ENCODE measurements at regions not wholly inside any gene's neighbourhood (a gene's known extent, or its start where the extent isn't known, plus 50 kb on each side); places are given as distances from the start of the nearest gene placed in this dataset.
"Not testable (repeated sequence)": the region's sequence is repeated elsewhere in the genome, so short reads cannot be mapped to it uniquely, and the experiment has no call there.

DNA sequence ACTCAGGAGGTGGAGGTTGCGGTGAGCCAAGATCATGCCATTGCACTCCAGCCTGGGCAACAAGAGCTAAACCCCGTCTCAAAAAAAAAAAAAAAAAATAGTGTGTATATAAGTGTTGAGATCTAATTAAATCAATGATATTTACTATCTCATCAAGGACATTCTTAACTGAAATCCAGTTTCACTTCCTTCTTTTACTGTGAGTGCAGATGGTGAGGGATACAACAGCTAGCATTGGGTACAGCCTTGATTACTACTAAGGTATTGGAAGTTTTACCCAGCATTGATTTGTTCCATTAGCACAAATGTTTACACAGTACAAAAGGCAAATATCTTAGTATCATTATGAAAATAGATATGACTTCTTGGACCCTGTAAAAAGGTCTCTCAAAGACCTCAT lies 546.6 kb downstream of the KCTD12 start:
- peak; percentile 5 for DNase-seq (ENCODE audit: low spot score)

DNA sequence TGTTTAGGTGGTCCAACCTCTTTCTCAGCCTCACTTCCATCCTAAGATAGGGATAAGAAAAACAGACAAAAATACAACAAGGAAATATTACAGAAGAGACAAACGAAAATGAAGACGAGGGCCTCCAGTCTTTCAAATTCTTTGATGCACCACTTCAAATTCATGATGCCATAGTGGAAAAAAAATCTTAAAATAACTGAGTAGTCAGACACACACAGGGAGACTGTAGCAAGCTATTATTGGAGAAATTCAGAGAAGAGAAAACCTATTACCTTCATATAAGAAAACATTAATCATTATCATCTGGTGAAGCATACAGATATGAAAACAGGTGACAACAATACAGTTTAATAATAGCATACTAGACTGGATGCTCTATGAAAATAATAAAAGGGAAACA lies 548.2 kb downstream of the KCTD12 start:
- no peak for DNase-seq (ENCODE audit: low spot score)

DNA sequence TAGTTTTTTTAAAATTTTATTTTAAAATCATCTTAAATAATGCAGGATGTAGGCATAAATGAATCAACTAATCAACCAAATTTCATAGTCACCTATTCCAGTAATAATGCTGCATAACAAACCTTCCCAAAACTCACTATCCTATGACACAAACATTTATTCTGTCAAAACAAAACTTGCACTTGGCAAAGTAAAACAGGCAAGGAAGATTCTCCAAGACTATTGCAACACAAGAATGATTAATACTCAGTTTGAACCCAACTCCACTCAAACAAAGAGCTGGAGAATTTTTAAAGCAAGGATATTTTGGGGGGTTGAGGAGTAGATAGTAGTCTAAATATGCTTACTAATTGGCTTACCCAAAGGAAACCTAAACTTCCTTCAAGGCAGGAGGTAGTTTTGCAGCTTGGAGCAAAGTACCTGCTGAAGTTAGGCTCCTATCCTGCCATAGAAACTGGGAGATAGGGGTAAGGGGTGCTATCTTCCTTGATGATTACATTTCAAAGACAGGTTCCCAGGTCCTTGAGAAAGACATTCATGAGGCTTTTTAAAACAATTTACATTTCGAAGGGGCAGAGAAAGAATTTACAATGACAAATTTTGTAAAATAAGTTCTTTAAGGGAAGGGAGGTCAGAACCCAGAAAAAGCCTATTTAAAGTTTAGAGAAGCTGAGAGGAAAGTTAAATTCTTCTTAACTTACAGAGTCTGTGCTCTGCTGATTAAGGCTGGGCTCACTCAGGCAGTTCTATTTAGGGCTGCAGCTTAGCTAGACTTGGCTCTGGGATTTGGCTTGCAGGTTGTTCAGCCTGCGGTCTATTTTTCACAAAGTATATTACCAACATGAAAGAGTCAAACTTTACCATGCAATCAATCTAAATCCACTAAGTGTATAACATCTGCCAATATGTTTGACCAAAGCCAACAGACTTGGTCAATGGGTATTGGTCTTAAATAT lies 549.0 kb downstream of the KCTD12 start:
- no peak for DNase-seq (ENCODE audit: low spot score)

DNA sequence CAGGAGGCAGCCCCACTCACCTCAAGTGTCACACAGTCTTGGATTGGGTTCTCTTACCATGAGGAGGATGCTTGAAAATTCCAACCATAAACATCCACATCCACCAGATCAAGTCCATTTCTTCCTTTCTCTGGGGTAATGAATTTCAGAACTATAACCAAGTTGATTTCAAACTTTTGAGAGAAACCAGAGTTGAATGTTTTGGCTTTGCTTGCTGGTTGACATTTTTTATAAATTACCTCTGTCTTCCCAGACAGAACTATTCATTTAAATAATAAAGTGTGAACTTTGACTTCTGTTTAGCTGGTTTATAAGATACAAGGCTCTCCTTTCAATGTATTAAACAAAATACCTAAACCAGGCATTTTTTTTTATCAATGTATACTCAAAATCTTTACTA lies 550.7 kb downstream of the KCTD12 start:
- no peak for DNase-seq (ENCODE audit: low spot score)

DNA sequence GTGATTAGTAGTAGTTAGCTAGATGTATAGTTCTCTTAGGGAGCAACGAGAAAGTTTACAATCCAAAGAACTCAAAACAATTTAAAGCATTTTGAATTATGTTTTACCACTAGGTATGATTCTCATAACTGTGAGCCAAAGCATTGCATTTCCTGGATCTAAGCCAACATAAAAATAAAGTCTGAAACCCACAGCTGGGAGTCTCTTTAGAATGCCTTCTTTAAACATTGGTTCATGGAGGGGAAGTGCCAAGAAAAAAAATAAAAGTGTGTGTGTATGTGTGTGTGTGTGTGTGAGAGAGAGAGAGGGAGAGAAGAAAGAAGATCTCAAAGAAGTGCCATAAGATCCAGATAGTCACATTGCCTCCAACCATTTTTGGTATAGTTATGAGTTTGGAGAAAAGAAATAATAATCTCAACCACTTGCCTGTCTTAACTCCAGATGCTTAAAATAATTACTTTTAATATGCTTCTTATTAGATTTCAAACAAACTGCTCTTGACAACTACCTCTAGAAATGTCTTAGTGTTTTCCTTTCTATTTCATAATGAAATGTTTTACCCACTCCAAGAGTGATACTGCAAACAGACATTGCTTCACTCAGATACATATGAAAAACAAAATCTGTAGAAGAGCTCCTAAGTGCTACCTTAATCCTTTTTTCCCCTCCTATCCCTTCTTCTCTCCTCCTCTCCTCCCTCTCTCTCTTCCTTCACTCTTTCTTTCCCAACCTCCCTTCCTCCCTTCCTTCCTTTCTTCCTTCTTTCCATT lies 554.1 kb downstream of the KCTD12 start:
- no peak for DNase-seq (ENCODE audit: low spot score)

DNA sequence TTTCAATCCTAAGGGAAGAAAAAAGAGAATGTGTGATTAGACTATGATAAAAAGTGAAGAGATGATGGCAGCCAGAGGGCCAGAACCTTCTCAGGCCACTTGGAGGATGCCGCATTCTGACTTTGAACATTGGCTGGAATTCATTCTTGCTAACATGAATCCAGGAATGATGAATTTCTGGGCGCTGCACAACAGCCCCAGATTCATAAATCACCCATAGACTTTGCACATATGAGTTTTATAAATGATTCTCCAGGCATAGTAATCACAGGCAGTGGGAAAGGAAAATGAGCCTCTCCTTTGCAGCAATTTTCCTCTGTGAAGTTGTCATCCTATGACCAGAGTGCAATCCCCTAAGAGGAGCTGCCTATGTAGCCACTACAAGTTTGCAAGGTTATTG lies 555.4 kb downstream of the KCTD12 start:
- DNase-seq (ENCODE audit: low spot score), result no peak

DNA sequence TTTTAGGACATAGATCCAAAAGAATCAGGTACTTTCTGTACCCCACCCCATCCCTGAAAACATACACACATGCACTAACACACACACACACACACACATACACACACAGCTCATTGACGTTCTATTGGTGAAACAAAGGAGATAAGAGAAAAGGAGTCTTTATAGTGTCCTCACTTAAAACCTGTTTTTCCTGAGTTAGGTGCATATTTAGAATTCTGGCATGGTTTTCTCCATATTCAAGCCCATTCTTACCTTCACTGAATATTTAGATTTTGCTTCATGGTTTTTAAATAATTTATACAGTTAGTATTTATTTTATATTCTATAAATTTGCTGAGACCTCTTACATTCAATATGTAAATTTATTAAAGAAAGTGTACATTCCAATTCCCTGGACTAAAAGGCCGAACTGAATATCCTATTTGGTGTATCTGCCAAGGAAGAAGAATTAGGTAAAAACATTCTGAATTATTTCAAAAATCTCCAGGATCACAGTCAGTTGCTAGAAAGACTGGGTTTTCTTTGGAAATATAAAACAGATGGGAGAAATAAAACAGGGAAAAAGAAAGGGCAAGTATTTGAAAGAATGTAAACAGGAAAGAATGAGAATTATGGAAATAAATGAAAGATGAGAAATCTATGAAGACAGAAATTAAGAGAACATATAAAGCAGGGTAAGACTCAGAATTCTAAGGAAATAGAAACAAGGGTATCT lies 556.2 kb downstream of the KCTD12 start:
- DNase-seq (ENCODE audit: low spot score), result no peak

DNA sequence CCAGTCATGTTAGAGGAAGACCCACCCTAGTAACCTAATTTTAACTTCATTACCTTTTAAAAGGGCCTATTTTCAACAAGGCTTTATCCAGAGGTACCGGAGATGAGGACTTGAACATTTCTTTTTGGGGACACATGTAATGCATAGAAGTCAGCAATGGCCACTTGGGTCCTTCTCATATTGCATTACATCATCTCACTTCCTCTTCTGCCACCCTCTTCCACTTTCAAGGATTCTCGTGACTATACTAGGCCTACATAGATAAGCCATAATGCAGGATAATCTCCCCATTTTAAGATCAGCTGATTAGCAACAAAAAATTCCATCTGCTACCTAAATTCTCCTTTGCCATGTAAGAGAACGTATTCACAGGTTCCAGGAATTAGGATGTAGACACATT lies 557.2 kb downstream of the KCTD12 start:
- no peak for DNase-seq (ENCODE audit: low spot score)

DNA sequence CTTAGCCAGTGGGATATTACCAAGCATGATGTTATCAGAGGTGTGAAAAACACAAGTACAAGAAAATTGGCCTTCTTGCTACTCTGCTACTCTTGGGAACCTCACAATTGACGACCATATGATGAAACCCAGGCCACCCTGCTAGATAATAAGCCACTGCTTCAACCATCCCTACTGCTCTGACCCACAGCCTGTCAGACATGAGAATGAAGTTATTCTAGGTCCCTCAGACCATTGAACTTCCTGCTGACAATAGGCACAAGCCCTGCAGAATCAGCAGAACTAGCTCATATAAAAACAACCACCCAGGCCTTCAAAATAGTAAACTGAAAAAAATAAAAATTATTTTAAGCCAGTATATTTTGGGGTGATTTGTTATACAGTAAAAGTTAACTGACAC lies 559.9 kb downstream of the KCTD12 start:
- no peak for DNase-seq (ENCODE audit: low spot score)

DNA sequence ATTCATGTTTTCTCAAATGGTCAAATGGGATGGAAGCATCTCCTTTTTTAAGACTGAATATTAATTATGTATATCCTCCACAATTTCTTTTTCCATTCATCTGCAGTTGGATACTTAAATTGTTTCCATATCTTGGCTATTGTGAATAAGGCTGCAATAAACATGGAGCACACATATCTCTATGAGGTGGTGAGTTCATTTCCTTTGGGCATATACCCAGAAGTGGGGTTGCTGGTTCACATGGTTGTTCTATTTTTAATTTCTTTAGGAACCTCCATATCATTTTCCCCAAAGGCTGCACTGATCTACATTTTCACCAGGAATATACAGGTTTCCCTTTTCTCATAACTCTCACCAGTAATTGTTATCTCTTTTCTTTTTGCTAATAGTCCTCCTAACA lies 566.3 kb downstream of the KCTD12 start:
- DNase-seq (ENCODE audit: low spot score), result no peak

DNA sequence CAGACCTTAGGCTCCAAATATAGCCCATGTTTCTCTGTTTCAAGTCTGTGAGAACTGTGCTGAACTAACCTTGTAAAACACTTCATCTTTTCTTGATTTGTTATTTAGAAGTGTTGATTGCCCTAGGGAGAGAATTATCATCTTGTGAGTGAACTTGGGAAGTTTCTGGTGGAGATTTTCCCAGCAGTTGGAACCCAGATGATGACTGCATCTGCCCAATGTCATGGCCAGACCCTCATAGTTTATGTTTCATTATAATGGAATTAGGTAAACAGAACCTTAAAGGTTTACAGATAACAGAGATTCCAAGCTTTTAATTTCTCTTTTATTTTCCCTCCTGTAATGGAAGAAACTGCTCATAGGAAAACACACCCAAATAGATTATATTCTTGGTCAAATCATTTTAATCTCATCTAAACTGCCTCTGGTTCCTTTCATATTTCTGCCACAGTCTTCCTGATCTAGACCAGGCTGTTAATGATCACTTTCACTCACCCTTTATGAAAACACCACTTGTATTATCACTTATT lies 569.1 kb downstream of the KCTD12 start:
- DNase-seq (ENCODE audit: low spot score), result no peak

DNA sequence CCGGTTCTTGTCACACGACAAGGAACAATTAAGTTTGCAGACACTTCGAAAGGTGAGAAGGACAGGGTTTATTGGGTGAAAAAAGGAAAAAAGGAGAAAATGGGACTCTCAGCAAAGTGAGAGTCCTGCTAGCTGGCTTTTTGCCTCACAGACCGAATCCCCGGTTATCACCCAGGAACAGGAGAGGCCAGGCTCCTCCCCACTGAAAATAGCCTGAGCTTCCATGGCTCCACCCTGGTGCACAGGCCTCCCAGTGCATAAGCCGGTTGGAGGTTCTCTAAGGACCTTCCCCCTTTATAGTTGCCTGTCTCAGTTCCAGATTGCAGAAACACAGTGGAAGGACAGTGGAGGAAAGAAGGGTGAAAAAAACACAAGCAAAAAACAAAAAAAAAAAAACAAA lies 571.7 kb downstream of the KCTD12 start:
- DNase-seq (ENCODE audit: low spot score), result no peak

DNA sequence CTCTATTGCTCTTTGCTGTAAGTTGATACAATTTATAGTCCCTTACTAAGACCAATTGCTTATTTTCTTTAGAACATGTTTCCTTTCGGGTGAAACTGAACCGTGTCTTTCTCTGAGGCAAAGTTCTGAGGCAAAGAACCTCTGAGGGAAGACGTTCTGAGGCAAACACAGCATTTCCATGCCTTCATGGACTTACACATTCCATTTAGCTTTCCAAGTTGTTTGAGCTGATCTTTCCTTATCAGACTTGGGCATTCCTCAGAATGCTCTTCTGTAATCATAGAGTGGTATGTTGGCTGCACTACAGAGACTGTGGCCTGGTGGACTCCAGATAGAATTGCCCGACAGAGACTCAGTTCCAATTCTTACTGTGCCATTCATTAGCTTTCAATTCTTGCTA lies 579.1 kb downstream of the KCTD12 start:
- no peak for DNase-seq (ENCODE audit: low spot score)

DNA sequence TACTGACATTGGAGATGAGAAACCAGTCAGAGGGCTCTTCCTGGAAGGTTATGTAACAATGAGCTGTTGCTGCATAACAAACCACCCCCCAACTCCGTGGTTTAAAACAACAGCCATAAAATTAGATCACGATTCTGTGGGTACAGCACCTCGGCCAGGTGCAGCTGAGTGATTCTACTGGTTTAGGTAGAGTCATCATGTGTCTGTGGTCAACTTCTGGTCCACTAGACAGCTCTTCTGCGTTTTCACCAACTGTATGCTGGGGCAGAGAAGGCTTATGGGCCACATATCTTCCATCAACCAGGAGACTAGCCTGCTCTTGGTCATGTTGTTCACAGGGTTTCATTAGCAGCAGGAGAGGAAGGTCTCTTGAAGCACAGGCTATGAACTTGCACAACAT lies 585.5 kb downstream of the KCTD12 start:
- no peak for DNase-seq (ENCODE audit: low spot score)

DNA sequence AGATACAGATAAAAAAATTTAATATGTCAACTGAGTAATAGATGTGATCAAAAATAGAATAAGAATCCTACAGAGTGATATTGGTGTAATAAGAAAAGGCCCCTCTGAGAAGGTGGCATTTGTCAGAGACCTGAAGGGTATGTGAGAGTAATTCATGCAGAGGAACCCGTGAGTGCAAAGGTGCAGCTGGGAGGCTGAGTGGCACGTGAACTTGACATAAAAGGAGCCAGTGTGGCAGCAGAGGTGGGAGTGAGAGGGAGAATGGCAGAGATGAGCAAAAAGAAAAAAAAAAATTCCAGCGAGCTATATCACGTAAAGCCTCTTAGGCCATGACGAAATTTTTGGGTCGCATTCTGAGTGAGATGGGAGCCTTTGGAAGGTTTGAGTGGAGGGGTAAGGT lies 588.9 kb downstream of the KCTD12 start:
- DNase-seq (ENCODE audit: low spot score), result no peak

DNA sequence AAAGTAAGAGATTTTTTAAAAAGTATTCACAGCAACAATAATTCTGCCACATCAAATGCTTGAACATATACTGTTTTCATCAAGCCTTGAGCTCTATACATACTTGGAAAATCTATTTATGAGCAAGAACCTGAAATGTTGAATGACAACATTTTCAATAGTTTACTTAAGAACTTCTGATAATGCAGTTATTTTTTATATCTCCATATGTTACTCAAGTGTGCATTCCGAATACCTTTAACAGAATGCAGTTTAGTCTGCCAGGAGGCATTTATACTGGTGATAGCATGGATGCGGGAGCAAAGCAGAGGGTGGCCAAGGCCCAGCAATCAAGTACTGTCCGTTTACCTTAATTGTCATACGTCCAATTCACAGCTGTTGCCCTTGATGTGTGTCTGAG lies 589.5 kb downstream of the KCTD12 start:
- no peak for DNase-seq (ENCODE audit: low spot score)

DNA sequence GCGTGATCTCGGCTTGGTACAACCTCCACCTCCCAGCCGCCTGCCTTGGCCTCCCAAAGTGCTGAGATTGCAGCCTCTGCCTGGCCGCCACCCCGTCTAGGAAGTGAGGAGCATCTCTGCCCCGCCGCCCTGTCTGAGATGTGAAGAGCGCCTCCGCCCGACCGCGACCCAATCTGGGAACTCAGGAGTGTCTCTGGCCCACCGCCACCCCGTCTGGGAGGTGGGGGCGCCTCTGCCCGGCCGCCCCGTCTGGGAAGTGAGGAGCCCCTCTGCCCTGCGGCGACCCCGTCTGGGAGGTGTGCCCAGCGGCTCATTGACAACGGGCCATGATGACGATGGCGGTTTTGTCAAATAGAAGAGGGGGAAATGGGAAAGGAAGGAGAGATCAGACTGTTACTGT lies 591.2 kb downstream of the KCTD12 start:
- DNase-seq (ENCODE audit: low spot score), result not testable (repeated sequence)

DNA sequence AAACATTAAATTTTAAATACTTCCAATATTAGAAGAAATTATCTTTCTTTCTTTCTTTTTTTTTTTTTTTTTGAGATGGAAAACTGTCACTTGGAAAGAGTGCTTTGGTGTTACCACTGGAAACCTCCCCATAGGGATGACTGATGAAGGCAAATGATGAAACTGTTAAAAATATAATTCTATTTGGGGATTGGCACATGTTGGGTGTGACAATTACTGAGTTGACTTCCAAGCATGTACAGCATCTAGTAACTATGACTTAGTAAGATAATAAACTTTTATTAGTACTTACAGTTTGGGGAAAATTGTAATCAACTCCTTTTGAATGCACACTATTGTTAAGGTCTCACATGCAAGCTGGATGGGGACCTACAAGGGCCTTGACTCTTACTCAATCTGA lies 592.5 kb downstream of the KCTD12 start:
- no peak for DNase-seq (ENCODE audit: low spot score)

DNA sequence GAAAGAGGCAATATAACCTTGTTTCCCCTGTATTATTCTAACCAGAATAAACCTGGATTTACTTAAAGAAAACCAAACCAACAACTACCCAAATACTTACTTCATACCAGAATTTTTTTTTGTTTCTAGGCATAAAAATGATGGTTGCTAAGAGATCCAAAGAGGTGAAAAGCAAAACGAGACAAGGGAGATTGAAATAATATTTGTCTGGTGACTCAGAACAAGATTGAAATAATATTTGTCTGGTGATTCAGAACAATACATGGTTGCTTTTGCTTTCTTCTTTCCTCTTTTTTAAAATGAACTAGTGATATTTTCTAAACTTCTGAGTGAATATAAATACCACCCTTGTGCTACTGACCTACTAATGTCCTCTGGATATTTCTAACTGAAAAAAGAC lies 592.9 kb downstream of the KCTD12 start:
- DNase-seq (ENCODE audit: low spot score), result no peak

DNA sequence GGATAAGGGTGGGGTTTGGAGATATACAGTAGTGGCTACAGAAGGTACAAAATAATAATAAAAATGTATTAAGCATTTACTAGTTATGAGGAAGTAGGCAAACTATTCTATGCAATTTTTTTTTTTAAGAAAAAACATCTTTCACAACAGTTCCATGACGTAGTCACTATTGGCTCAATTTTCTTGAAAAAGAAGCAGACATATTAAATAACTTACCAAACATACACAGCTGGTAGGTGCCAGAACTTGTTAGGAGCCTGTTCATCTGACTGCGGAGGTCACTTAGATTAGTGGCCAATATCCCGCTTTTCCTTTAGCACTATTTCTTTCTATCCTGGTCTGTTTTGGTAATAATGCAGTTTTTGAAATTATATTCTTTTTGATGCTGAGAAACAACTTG lies 593.5 kb downstream of the KCTD12 start:
- no peak for DNase-seq (ENCODE audit: low spot score)

DNA sequence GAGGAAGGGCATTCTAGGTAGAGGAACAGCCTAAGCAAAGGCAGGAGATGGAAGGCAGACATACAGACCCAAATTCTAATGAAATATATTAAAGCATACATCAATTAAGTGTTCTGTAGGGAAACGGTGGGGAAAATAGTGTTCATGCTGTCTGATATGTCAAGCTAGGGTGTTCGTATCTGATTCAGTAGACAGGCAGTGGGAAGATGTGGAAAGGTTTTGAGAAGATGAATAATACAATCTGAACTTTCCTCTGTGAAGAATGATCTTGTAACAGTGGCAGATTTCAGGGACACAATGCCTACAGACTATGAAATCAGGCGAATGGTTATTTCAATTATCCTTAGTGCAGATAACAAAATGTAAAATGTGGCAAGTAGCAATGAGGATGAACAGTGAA lies 594.2 kb downstream of the KCTD12 start:
- DNase-seq (ENCODE audit: low spot score), result no peak

DNA sequence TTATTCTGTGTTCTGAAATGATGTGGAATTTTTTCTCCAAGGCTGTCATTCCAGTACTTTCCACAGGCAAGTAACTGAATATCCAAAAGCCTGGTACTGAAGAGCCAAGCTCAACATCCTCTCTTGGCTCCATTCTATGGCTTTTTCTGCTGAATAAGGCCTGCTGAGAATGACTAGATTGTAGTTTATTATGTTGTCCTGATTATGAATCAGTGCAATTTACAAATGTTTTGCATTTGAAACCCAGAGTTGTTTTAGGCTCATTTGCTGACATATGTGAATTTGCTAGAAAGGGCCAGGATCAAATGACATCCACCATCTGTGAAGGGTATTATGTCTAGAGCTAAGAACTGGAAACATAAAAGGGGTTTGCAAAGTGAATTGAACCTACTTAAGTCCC lies 596.6 kb downstream of the KCTD12 start:
- DNase-seq (ENCODE audit: low spot score), result no peak

DNA sequence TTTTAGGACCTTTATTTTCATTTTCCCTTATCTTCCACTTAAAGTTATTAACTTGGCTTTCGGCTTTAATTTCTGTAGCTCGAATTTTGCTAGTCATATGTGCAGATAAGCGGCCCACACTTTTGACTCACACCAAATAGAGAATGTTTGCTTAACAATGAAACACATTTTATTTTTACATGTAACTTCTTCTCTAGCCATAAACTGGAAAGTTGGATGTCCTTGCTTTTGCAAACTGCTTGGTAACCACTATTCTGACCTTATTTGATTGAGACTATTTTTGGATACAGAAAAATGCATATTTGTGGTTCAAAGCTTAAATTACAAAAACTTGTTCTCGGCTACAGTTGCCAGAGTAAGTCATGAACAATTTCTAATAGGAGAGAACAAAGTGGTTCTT lies 600.0 kb downstream of the KCTD12 start:
- DNase-seq (ENCODE audit: low spot score), result no peak
